Coronary artery (tissue), 2 donors: ENCODE measurements at regions not wholly inside any gene's neighbourhood (a gene's known extent, or its start where the extent isn't known, plus 50 kb on each side); places are given as distances from the start of the nearest gene placed in this dataset.

Experiments
- DNase-seq: peaks from one replicate; pipeline ENCODE4 v3.0.0-alpha.2; 2017; ENCODE audit warnings: low spot score
- H3K27ac ChIP-seq, 2 donors: fragments of 200-600 bp; sonication (generic); one replicate each; pipeline ENCODE4 v1.5.1; 2016 to 2019
- H3K4me3 ChIP-seq: fragments of 200-600 bp; sonication (generic); 2 replicates; pipeline ENCODE4 v1.5.1; 2016; ENCODE audit warnings: mild to moderate bottlenecking, moderate library complexity
- TF ChIP-seq, protein P1 (sequence below): fragments of 200-600 bp; sonication (generic); IDR thresholded peaks from one replicate; pipeline ENCODE4 v1.5.1; 2019; ENCODE audit warnings: antibody characterized with exemption

GRCh38 chr2:138430181-138430580 is 71.4 kb upstream of the SPOPL start:
- TF ChIP-seq, protein P1, sequence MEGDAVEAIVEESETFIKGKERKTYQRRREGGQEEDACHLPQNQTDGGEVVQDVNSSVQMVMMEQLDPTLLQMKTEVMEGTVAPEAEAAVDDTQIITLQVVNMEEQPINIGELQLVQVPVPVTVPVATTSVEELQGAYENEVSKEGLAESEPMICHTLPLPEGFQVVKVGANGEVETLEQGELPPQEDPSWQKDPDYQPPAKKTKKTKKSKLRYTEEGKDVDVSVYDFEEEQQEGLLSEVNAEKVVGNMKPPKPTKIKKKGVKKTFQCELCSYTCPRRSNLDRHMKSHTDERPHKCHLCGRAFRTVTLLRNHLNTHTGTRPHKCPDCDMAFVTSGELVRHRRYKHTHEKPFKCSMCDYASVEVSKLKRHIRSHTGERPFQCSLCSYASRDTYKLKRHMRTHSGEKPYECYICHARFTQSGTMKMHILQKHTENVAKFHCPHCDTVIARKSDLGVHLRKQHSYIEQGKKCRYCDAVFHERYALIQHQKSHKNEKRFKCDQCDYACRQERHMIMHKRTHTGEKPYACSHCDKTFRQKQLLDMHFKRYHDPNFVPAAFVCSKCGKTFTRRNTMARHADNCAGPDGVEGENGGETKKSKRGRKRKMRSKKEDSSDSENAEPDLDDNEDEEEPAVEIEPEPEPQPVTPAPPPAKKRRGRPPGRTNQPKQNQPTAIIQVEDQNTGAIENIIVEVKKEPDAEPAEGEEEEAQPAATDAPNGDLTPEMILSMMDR, result no peak
- DNase-seq, result no peak
- no peak overlapping the region for H3K4me3 ChIP-seq
- H3K27ac ChIP-seq, result no peak overlapping the region

- no peak overlapping the region for H3K4me3 ChIP-seq
- TF ChIP-seq, protein P1, result no peak
- no peak for DNase-seq
- no peak overlapping the region for H3K27ac ChIP-seq
Measured at GRCh38 chr2:138432971-138433370, 68.6 kb upstream of the SPOPL start.

GRCh38 chr2:138433995-138434951 is 67.3 kb upstream of the SPOPL start:
- DNase-seq, result no peak
- Histone ChIP-seq H3K27ac (no peak overlapping the region), H3K4me3 (no peak overlapping the region)
- TF ChIP-seq, protein P1, result no peak

DNA sequence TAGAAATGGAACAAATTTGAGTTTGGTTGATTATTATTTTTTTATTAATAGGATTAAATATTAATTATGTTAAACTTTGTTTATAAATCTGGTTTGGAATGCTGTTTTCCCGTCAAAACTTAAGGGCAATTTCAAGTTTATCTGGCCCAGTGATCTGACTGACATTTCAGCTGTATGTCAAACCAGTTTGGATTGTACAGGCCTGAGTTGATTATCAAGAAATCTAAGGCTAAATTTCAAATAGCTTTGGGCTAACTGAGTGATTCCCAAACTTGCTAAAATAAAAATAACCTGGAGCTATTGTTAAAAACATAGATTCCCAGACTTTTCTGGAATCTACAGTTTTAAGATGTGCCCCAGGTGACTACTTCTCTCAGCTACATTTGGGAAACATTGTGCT is 65.9 kb upstream of the SPOPL start:
- TF ChIP-seq, protein P1, result no peak
- Histone ChIP-seq H3K4me3 (no peak overlapping the region), H3K27ac (no peak overlapping the region)

DNA sequence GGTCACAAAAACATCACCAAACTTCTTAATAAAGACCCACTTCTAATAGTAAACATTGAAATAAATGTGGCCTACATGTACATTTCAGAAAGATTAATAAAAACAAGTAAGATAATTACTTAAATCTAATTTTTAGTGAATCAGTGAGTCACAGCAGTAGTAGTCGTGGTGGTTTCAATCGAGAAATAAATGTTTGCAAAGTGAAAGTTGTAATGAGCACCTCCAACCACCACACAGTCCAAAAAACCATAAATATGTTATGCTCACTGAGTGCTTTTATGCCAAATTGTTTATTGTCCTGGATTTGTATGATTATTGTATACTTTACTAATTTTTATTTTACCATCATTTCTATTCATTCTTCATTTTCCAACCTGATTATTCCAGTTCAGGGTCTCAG is 61.8 kb upstream of the SPOPL start:
- TF ChIP-seq, protein P1, result no peak
- Histone ChIP-seq H3K27ac (no peak overlapping the region), H3K4me3 (no peak overlapping the region)
- DNase-seq, result no peak

More for the DNA sequence above, 65.9 kb upstream of the SPOPL start:
- DNase-seq, result no peak

DNA sequence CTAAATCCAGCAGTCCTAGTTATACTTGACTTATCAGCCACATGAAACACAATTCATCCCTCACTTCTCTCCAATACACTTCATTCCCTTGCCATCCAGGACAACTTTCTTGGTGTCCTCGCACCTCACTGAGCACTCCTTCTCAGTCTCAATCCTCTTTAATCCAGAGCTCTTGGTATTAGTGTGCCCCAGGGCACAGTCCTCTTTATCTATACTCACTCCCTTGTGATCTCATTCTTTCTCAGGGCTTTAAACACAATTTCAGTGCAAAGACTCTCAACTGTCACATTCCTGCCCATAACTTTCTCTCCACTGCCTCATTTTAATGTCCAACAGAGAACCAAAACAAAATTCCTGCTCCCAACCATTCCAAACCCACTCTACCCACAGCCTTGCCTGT is 60.8 kb upstream of the SPOPL start:
- DNase-seq, result no peak
- TF ChIP-seq, protein P1, result no peak
- Histone ChIP-seq H3K27ac (no peak overlapping the region), H3K4me3 (no peak overlapping the region)

GRCh38 chr2:138441916-138442315 is 59.7 kb upstream of the SPOPL start:
- TF ChIP-seq, protein P1, result no peak
- no peak for DNase-seq
- no peak overlapping the region for H3K27ac ChIP-seq
- no peak overlapping the region for H3K4me3 ChIP-seq
